ENCODE measurements at regions not wholly inside any gene's neighbourhood (a gene's known extent, or its start where the extent isn't known, plus 50 kb on each side); places are given as distances from the start of the nearest gene placed in this dataset.

GRCh38 chr2:126494593-126494992 is 161.4 kb upstream of the GYPC start:
- no peak for DNase-seq (ENCODE audit: low spot score)

- no peak for DNase-seq (ENCODE audit: low spot score)
These were observed 160.8 kb upstream of the GYPC start for GRCh38 chr2:126495189-126495588.

GRCh38 chr2:126496493-126496892 is 159.5 kb upstream of the GYPC start:
- no peak for DNase-seq (ENCODE audit: low spot score)

GRCh38 chr2:126503476-126503875 is 152.5 kb upstream of the GYPC start:
- no peak for DNase-seq (ENCODE audit: low spot score)

DNA sequence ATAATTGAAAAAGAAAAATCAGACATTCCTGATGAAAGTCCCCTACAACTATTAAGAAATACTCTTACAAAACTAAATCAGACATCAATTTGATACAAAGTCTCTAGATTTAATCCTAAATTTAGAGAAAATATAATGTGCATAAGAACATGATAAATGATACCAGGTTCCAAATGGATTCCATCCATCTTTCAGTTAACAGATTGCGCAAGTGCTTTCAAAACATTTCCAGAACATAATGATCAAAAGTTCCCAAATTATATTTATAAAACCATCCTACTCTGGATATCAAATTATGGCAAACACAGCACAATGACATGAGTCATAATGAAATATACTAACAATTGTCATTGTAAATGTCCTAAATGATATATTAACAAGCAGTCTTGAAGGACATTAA is 151.0 kb upstream of the GYPC start:
- DNase-seq (ENCODE audit: low spot score): peak; percentile 13

DNA sequence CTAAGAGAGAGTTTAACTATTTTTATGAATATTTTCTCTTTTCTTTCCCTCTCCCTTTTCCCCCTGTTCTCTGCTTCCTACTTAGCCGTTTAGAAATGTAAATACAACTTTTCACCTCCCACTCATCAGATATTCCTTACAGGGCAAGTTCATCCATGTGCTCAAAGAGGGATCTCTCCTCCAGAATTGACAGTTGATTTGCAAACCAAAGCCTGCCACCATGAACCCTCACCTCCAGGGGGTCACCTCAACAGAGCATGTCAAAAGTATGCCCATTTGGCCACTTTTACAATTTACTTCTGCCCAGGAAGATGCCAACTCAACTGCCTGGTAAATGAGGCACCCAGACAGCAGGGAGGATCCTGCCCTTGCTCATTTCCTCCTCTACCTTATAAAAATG is 149.2 kb upstream of the GYPC start:
- no peak for DNase-seq (ENCODE audit: low spot score)

DNA sequence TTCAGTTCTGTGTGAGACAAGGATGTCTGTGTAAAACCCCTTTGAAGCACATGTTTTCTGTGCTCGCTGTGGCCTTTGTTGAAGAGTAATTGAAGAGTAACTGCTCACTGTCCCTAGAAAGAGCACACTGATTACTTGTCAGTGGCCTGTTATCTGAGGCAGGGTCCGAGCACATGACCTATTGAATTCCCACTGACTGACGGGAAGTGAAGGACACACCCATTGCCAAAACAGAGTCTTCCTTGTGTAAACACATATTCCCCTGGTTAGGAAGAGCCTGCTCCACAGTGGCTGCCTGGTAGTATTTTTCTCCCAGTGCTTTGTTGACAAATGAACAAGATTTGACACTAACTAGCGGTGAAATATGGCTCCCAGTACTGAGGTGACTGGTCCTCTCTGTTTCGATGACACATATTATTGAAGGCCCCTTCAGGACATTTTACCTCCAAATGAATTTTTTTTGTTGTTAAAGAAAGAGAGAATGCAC is 148.5 kb upstream of the GYPC start:
- no peak for DNase-seq (ENCODE audit: low spot score)

DNA sequence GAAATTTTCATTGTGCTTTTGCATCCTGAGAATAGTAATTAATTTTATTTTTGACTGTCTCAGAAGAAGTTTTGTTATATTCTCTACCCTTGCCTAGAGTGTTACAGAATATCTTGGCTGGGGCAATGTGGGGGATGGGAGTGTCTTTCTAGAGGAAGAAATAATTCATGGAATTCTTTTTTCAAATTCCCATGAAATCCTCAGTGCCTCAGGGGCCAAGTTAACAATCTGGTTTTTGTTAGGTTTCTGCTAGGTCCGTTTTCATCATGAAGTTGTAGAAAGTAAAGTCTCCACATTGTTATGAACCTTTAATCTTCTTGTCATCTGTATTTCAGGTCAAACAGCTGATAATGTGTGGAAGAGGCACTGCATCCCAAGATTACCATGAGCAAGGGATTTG is 145.6 kb upstream of the GYPC start:
- DNase-seq (ENCODE audit: low spot score): no peak

- DNase-seq (ENCODE audit: low spot score): no peak
These were observed 145.0 kb upstream of the GYPC start for GRCh38 chr2:126510960-126511359.

DNA sequence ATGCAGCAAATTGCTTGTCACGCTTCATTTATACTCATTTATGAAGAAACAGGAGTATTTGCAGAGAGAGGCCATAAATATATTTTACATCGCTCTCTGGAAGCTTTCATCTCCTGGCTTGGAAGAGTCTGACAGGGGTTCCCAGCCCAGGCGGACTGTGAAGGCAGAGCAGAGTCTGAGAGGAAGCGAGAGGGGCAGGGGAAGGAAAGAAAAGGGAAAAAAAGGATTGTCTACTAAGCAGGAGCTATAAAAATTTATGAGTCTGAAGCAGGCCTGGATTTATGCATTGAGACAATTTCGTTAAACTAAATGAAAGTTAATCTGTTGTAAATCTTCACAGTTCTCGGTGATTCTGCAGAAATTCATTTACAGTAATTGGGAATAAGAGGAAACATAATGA is 143.9 kb upstream of the GYPC start:
- DNase-seq (ENCODE audit: low spot score): no peak

GRCh38 chr2:126513033-126513432 is 142.9 kb upstream of the GYPC start:
- no peak for DNase-seq (ENCODE audit: low spot score)

DNA sequence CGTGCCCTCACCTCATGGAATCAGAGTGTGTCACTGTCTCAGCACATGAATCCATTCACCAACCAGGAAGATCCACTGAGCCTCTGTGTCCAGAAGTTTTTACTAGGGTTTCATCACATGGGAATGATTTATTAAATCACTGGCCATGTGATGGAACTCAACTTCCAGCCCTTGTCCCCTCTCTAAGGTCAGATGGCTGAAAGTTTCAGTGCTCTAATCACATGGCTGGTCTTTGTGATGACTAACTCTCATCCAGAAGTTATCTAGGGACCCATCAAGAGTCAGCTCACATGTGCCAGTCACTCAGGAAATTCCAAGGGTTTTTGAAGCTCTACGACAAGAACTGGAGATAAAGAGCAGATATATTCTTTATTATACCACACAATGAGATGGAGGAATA is 140.5 kb upstream of the GYPC start:
- no peak for DNase-seq (ENCODE audit: low spot score)

GRCh38 chr2:126518196-126518595 is 137.8 kb upstream of the GYPC start:
- no peak for DNase-seq (ENCODE audit: low spot score)

- DNase-seq (ENCODE audit: low spot score): peak; percentile 23
These were observed 128.0 kb upstream of the GYPC start for GRCh38 chr2:126527836-126528490.

DNA sequence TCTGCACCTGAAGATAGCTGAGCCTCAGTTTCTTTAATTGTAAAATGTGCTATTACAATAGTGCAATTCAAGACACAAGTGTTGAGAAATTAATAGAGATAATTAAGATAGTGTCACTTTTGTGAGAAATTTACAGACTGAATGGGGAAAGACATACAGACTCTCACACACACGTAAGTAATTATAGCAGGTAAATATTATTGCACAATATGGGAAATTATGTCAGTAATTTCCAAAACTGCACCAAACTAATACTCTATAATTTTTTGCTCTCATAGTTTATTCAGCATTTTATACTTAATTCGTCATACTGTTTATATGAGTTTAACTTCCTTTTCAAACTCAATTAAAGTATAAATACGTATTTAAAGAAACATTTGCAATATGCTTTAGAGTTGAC is 124.9 kb upstream of the GYPC start:
- no peak for DNase-seq (ENCODE audit: low spot score)

DNA sequence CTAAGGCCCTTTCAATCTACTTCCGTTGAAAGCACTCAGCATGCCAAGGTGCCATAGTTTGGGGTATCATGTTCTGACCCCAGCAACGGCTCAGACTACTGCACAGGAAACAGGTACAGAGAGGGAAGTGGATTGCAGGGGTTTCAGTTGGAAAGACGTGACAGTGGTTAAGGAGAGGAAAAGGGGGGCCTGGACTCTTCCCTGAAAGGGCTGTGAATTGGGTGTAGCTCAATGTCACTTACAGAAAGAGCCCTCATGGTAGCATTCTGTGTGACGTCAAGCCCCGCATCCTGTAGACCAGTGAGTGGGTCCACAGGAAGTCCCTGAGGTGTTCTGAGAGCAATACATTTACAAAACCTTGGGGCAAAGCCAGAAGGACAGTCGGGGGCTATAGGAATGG is 121.5 kb upstream of the GYPC start:
- no peak for DNase-seq (ENCODE audit: low spot score)

GRCh38 chr2:126535408-126535807 is 120.5 kb upstream of the GYPC start:
- DNase-seq (ENCODE audit: low spot score): no peak

DNA sequence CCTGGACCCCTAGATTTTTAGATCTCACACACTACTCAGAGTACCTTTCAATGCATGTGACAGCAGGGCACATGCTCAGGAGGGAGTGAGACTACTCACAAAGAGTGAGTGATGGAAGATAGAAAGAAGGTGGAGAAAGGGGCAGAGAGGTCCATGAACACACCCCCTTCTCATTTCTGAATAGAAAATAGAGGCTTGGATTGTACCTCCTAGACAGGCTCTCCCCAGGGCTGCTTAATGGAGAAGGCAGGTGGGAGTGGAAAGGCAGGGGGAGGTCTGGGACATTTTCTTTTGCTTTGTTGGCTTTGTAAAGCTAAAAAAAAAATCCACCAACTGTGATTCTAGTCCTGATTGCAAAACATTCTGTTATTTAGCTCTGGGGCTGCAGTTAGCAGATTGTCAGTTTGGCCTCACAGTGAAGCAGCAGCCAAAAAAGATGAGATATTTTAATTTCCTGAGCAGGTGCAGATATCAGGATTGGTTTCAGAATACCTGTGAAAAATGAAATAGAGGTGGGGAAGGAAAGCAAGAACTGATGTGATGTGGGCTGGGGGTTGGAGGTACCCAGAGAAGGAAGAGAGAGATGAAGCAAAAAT is 119.3 kb upstream of the GYPC start:
- peak; percentile 38 for DNase-seq (ENCODE audit: low spot score)

GRCh38 chr2:126539101-126539500 is 116.9 kb upstream of the GYPC start:
- no peak for DNase-seq (ENCODE audit: low spot score)

DNA sequence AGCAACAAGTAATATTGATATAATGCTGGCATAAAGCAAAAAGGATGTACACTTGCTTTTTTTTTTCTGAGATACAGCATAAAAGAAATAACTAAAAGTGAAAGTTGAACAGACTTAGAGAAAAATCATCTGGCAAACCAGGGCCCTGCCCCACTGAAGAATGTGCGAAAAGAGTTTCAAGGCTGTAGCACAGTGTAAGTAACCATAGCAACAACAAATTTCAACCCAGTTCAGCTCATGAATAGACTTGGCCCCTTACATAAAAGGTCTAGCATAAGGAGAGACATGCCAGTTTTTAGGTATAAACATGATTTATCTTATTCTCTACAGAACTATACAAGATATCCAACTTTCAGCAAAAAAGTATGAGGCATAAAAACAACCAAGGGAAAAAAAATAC is 113.7 kb upstream of the GYPC start:
- no peak for DNase-seq (ENCODE audit: low spot score)

DNA sequence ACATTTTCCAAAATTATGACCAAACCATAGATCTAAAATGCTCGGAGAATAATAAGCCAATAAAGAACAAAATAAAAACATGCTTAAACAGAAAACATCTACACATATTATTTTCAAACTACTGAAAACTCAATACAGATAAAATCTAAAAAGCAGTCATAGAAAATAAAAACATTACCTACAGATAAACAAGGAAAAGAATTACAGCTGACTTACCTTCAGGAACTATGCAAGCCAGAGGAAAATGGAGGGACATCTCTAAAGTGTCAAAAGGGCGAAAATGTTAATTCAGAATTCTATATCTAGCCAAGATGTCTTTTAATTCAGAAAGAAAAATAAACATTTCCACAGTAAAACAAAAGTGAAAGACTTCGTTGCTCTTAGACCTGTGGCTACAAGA is 112.9 kb upstream of the GYPC start:
- DNase-seq (ENCODE audit: low spot score): no peak

DNA sequence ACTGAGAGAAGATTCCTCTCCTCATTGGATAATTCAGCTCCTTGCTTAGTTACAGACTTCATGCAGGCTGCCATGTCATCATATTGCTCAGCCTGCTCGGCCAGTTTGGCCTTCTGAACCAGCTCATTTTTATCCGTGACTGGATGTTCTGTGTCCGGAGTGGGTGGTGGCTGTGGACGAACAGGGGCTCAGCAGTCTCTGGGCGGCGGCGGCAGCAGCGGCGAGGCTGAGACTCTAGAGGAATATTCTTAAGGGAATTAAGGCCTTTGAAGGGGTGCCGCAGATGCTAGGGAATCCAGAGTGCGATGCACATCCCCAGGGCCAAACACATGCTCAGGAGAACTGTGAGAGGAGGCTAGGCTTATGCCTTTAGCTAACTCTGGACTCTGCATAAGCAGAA is 97.9 kb upstream of the GYPC start:
- DNase-seq (ENCODE audit: low spot score): no peak

GRCh38 chr2:126568734-126569133 is 87.2 kb upstream of the GYPC start:
- no peak for DNase-seq (ENCODE audit: low spot score)

GRCh38 chr2:126571403-126571802 is 84.6 kb upstream of the GYPC start:
- no peak for DNase-seq (ENCODE audit: low spot score)

Measured in Ammon's horn (tissue), 1 donor.